ENCODE measurements at regions not wholly inside any gene's neighbourhood (a gene's known extent, or its start where the extent isn't known, plus 50 kb on each side); places are given as distances from the start of the nearest gene placed in this dataset.

- Histone ChIP-seq H3K9ac (no peak overlapping the region), H3K36me3 (no peaks in the 10 kb centered on the region), H3K4me1 (no peaks in the 10 kb centered on the region), H3K4me2 (no peak overlapping the region), H4K20me1 (no peaks in the 10 kb centered on the region), H3K4me3 (no peak overlapping the region), H3K27me3 (no peaks in the 10 kb centered on the region), H3K27ac (no peak overlapping the region), H3K9me3 (peaks cover 36% of the 10 kb centered on the region)
- TF ChIP-seq Cebpa-rat (IDR thresholded peaks at IDR 0.05) = no peak
These were observed 214.5 kb downstream of the DSEL start for GRCh38 chr18:67302043-67302442.

- no peak overlapping the region for H3K9ac ChIP-seq
- H3K9me3 ChIP-seq = peaks cover 36% of the 10 kb centered on the region
- no peaks in the 10 kb centered on the region for H4K20me1 ChIP-seq
- no peak for TF ChIP-seq Cebpa-rat (IDR thresholded peaks at IDR 0.05)
- H3K36me3 ChIP-seq = no peaks in the 10 kb centered on the region
- H3K4me2 ChIP-seq = no peak overlapping the region
- H3K4me3 ChIP-seq = no peak overlapping the region
- H3K27me3 ChIP-seq = no peaks in the 10 kb centered on the region
- H3K27ac ChIP-seq = no peak overlapping the region
- H3K4me1 ChIP-seq = no peaks in the 10 kb centered on the region
These were observed 214.9 kb downstream of the DSEL start for GRCh38 chr18:67301592-67301991.

GRCh38 chr18:67300498-67300897, 216.0 kb downstream of the DSEL start:
- Histone ChIP-seq H3K9me3 (peaks cover 42% of the 10 kb centered on the region), H3K9ac (no peak overlapping the region), H3K27me3 (no peaks in the 10 kb centered on the region), H3K4me2 (no peak overlapping the region), H4K20me1 (no peaks in the 10 kb centered on the region), H3K4me3 (no peak overlapping the region), H3K36me3 (no peaks in the 10 kb centered on the region), H3K27ac (no peak overlapping the region), H3K4me1 (no peaks in the 10 kb centered on the region)
- TF ChIP-seq Cebpa-rat (IDR thresholded peaks at IDR 0.05) = no peak

- Histone ChIP-seq H4K20me1 (no peaks in the 10 kb centered on the region), H3K4me2 (no peak overlapping the region), H3K27me3 (no peaks in the 10 kb centered on the region), H3K9me3 (peaks cover 7% of the 10 kb centered on the region; the same call in 1 of the 2 replicates), H3K4me1 (no peaks in the 10 kb centered on the region), H3K36me3 (no peaks in the 10 kb centered on the region), H3K4me3 (no peak overlapping the region), H3K27ac (no peak overlapping the region), H3K9ac (no peak overlapping the region)
- no peak for TF ChIP-seq Cebpa-rat (IDR thresholded peaks at IDR 0.05)
These were observed 223.7 kb downstream of the DSEL start for GRCh38 chr18:67292814-67293213.

- no peak overlapping the region for H3K4me3 ChIP-seq
- no peak overlapping the region for H3K27ac ChIP-seq
- TF ChIP-seq Cebpa-rat (IDR thresholded peaks at IDR 0.05) = no peak
- H3K9ac ChIP-seq = no peak overlapping the region
- no peaks in the 10 kb centered on the region for H3K9me3 ChIP-seq
- H3K36me3 ChIP-seq = no peaks in the 10 kb centered on the region
- H3K4me1 ChIP-seq = no peaks in the 10 kb centered on the region
- H4K20me1 ChIP-seq = no peaks in the 10 kb centered on the region
- H3K27me3 ChIP-seq = no peaks in the 10 kb centered on the region
- H3K4me2 ChIP-seq = no peak overlapping the region
These were observed 226.1 kb downstream of the DSEL start for GRCh38 chr18:67290421-67290820.

GRCh38 chr18:67285583-67285982, 230.9 kb downstream of the DSEL start:
- Histone ChIP-seq H3K4me1 (no peaks in the 10 kb centered on the region), H4K20me1 (no peaks in the 10 kb centered on the region)
- no peak for TF ChIP-seq Cebpa-rat (IDR thresholded peaks at IDR 0.05)

GRCh38 chr18:67282796-67283195, 233.7 kb downstream of the DSEL start:
- Histone ChIP-seq H3K4me3 (no peak overlapping the region), H3K27ac (no peak overlapping the region), H3K36me3 (no peaks in the 10 kb centered on the region), H3K9me3 (no peaks in the 10 kb centered on the region), H3K9ac (no peak overlapping the region), H3K27me3 (no peaks in the 10 kb centered on the region), H4K20me1 (no peaks in the 10 kb centered on the region), H3K4me2 (no peak overlapping the region), H3K4me1 (no peaks in the 10 kb centered on the region)
- TF ChIP-seq Cebpa-rat (IDR thresholded peaks at IDR 0.05) = no peak

More at GRCh38 chr18:67285583-67285982, 230.9 kb downstream of the DSEL start:
- H3K36me3 ChIP-seq = no peaks in the 10 kb centered on the region
- H3K4me2 ChIP-seq = no peak overlapping the region
- no peaks in the 10 kb centered on the region for H3K27me3 ChIP-seq
- no peak overlapping the region for H3K9ac ChIP-seq
- H3K27ac ChIP-seq = no peak overlapping the region
- H3K4me3 ChIP-seq = no peak overlapping the region
- no peaks in the 10 kb centered on the region for H3K9me3 ChIP-seq

GRCh38 chr18:67281746-67282145, 234.8 kb downstream of the DSEL start:
- TF ChIP-seq Cebpa-rat (IDR thresholded peaks at IDR 0.05) = no peak
- H3K27ac ChIP-seq = no peak overlapping the region
- no peaks in the 10 kb centered on the region for H3K36me3 ChIP-seq

GRCh38 chr18:67280486-67281242, 235.9 kb downstream of the DSEL start:
- Histone ChIP-seq H3K27me3 (no peaks in the 10 kb centered on the region), H4K20me1 (no peaks in the 10 kb centered on the region), H3K4me3 (no peak overlapping the region), H3K27ac (no peak overlapping the region), H3K9me3 (no peaks in the 10 kb centered on the region), H3K9ac (no peak overlapping the region), H3K36me3 (no peaks in the 10 kb centered on the region), H3K4me1 (no peaks in the 10 kb centered on the region), H3K4me2 (no peak overlapping the region)
- TF ChIP-seq Cebpa-rat (IDR thresholded peaks at IDR 0.05) = no peak

More at GRCh38 chr18:67281746-67282145, 234.8 kb downstream of the DSEL start:
- H3K4me1 ChIP-seq = no peaks in the 10 kb centered on the region
- H3K4me3 ChIP-seq = no peak overlapping the region
- no peaks in the 10 kb centered on the region for H3K9me3 ChIP-seq
- no peak overlapping the region for H3K9ac ChIP-seq
- H3K27me3 ChIP-seq = no peaks in the 10 kb centered on the region
- H4K20me1 ChIP-seq = no peaks in the 10 kb centered on the region
- no peak overlapping the region for H3K4me2 ChIP-seq

- Histone ChIP-seq H3K27me3 (no peaks in the 10 kb centered on the region), H3K9ac (no peak overlapping the region), H3K36me3 (no peaks in the 10 kb centered on the region), H3K4me3 (no peak overlapping the region), H3K9me3 (no peaks in the 10 kb centered on the region), H4K20me1 (no peaks in the 10 kb centered on the region), H3K27ac (no peak overlapping the region), H3K4me1 (no peaks in the 10 kb centered on the region), H3K4me2 (no peak overlapping the region)
- TF ChIP-seq Cebpa-rat (IDR thresholded peaks at IDR 0.05) = no peak
These were observed 236.5 kb downstream of the DSEL start for GRCh38 chr18:67279988-67280387.
